ENCODE measurements at regions not wholly inside any gene's neighbourhood (a gene's known extent, or its start where the extent isn't known, plus 50 kb on each side); places are given as distances from the start of the nearest gene placed in this dataset.
"Not testable (repeated sequence)": the region's sequence is repeated elsewhere in the genome, so short reads cannot be mapped to it uniquely, and the experiment has no call there.

DNA sequence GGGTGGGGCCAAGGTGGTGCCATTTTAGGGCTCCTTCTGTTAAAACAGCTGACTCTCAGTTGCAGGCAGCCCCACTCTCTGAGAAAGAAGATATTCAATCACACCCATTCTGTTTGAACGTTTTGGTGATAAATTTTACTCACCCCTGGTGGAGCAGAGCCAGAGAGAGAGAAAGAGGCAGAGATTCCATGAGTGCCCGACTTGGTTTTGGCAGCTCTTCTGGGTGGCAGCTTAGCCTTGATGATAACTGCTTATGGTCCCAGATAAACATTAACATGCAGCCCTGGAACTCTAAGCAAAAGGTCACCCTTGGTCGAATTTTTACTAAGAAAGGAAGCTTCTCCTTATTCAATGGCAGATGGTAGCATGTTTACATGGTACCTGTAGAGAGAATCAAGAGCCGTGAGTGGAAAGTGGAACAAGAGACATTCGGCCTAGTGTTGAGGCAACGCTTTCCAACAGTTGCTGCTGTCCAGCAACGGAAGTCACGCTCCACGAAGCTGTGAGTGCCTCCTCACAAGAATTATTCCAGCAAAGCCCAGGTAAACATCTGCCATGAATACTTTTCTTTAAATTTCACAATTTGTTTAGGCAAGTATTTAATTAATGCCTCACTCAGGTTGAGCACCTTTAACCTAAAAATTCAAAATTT is 530.6 kb upstream of the ROBO2 start:
- no peak overlapping the region for H3K4me3 ChIP-seq (ENCODE audit: low read depth, low read length)
- TF ChIP-seq, protein P1, sequence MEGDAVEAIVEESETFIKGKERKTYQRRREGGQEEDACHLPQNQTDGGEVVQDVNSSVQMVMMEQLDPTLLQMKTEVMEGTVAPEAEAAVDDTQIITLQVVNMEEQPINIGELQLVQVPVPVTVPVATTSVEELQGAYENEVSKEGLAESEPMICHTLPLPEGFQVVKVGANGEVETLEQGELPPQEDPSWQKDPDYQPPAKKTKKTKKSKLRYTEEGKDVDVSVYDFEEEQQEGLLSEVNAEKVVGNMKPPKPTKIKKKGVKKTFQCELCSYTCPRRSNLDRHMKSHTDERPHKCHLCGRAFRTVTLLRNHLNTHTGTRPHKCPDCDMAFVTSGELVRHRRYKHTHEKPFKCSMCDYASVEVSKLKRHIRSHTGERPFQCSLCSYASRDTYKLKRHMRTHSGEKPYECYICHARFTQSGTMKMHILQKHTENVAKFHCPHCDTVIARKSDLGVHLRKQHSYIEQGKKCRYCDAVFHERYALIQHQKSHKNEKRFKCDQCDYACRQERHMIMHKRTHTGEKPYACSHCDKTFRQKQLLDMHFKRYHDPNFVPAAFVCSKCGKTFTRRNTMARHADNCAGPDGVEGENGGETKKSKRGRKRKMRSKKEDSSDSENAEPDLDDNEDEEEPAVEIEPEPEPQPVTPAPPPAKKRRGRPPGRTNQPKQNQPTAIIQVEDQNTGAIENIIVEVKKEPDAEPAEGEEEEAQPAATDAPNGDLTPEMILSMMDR (conservative IDR thresholded peaks at IDR 0.05; ENCODE audit: low read depth, low read length): no peak
- no peak for DNase-seq (ENCODE audit: low read depth)

DNA sequence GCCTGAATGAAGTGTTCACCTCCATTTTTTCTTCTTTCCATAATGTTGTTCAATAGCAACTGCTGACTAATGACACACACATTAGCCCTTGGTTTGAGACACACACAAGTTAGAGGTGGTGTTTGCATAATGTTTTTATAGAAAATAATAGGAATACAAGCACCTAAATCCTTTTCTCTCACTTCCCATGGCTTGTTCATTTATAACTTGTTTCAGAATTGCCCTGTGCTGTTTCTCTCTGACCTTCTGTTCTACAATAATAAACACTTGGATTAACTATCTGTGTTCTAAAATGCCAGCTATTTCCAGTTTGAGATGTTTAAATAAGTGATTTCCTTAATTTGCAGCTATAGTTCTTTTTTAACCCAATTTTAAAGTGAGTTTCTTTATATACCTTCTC is 525.1 kb upstream of the ROBO2 start:
- DNase-seq (ENCODE audit: low read depth): peak; percentile 64
- no peak overlapping the region for H3K4me3 ChIP-seq (ENCODE audit: low read depth, low read length)
- TF ChIP-seq, protein P1 (conservative IDR thresholded peaks at IDR 0.05; ENCODE audit: low read depth, low read length): no peak

DNA sequence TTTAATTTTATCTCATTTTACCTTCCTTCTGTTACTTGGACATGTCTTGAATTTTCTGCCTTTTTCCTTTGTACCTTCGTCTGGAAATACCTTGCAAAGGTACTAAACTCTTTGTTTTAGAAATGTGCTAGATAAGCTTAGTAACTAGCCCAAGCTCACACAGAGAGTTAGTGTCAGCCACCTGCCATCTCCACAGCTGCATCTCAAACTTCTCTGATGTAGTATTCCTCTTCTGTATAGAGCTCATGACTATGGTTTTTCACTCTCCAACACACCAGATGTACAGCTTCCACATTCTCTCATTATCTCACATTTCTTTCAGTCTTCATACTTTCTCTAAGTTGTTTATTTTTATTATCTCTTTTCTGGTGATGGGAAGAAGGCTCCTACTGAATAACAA is 516.6 kb upstream of the ROBO2 start:
- TF ChIP-seq, protein P1 (conservative IDR thresholded peaks at IDR 0.05; ENCODE audit: low read depth, low read length): no peak
- DNase-seq (ENCODE audit: low read depth): peak; percentile 33
- no peak overlapping the region for H3K4me3 ChIP-seq (ENCODE audit: low read depth, low read length)

DNA sequence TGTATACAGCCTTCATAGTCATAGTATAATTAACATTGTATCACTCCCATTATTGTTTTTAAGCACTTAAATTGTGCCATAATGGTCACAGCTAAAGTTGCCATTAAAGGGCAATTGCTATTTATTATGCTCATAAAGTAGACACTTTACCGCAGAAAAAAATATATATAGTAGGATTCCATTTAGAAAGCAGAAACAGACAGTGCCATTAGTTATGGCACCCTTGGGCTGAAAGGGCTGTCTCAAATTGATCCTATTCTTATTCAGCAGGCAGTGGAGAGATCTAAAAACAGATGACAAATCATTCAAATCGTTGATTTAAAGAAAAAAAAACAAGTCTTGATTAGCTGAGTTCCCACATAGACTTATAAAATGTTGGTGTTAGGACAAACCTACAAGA is 514.2 kb upstream of the ROBO2 start:
- TF ChIP-seq, protein P1 (conservative IDR thresholded peaks at IDR 0.05; ENCODE audit: low read depth, low read length): no peak
- H3K4me3 ChIP-seq (ENCODE audit: low read depth, low read length): no peak overlapping the region
- DNase-seq (ENCODE audit: low read depth): no peak

DNA sequence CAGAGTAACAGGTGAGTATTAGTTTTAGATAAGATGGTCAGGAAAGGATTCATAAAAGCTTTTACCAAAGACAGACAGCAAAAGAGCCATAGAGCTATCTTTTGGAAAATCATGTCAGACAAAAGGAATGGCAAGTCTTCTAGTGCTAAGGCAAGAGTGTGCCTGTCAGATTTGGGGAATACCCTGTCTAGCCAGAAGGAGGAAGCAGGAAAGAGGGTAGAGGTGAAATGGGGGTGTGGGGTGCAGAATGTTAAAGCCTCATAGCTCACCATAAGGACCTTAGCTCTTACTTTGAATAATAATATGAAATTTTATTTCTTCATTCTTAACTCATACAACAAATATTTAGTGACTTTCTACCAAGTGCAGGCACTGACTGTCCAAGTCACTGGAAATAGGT is 512.1 kb upstream of the ROBO2 start:
- no peak overlapping the region for H3K4me3 ChIP-seq (ENCODE audit: low read depth, low read length)
- no peak for DNase-seq (ENCODE audit: low read depth)
- TF ChIP-seq, protein P1 (conservative IDR thresholded peaks at IDR 0.05; ENCODE audit: low read depth, low read length): no peak

DNA sequence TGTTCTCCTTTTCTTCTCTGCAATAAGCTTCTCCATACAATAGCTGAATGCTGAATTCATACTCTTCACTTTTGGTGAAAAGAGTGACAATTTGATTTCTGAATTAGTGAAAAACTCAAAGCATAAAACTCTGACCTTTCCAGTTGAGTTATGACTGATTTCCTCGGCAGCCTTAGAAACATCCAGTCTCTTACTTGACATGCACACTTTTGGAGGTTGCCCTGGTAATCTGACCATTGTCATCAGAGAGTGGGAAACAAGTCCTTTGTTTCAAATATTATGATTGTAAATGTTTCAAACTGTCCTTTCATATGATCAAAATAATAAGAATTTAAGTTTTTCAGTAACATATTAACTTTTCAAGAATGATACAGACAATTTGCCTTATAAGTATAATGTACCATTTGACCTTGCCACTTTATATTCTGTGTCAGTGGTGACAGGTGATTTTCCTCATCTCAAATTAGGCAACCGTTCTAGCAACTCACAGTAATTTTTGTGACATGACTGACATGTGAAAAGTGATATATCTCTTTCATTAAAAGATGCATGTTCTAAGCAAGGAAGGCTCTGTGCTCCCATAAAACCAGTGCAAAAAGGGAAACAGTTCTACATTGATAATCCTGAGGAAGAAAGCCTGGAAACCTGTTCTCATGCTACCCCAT is 507.6 kb upstream of the ROBO2 start:
- TF ChIP-seq, protein P1 (conservative IDR thresholded peaks at IDR 0.05; ENCODE audit: low read depth, low read length): no peak
- DNase-seq (ENCODE audit: low read depth): no peak
- no peak overlapping the region for H3K4me3 ChIP-seq (ENCODE audit: low read depth, low read length)

DNA sequence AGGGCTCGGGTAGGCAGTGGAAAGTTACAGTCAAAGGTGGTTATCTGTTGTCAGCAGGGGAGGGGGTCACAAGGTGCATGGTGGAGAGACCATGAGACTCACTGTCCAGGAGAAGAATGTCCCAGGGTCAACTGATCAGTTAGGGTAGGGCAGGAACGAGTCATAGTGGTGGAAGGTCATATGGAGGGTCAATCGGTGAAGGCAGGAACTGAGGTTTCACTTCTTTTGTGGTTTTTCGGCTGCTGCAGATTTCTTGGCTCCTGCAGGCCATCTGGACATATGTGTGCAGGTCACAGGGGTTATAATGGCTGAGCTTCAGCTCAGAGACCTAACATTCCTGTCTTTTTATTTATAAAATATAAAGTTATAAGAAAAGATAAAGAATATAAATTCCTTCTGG is 506.2 kb upstream of the ROBO2 start:
- H3K4me3 ChIP-seq (ENCODE audit: low read depth, low read length): not testable (repeated sequence)
- DNase-seq (ENCODE audit: low read depth): peak; percentile 42

DNA sequence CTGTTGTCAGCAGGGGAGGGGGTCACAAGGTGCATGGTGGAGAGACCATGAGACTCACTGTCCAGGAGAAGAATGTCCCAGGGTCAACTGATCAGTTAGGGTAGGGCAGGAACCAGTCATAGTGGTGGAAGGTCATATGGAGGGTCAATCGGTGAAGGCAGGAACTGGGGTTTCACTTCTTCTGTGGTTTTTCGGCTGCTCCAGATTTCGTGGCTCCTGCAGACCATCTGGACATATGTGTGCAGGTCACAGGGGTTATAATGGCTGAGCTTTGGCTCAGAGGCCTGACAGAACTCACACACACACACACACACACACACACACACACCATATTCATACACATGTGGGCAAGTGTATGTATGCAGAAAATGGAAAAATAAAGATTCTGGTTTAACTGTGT is 502.0 kb upstream of the ROBO2 start:
- not testable (repeated sequence) for DNase-seq (ENCODE audit: low read depth); H3K4me3 ChIP-seq (ENCODE audit: low read depth, low read length)
